PC-9 (cell line): ENCODE measurements at regions not wholly inside any gene's neighbourhood (a gene's known extent, or its start where the extent isn't known, plus 50 kb on each side); places are given as distances from the start of the nearest gene placed in this dataset.
"Not testable (repeated sequence)": the region's sequence is repeated elsewhere in the genome, so short reads cannot be mapped to it uniquely, and the experiment has no call there.

Source experiments
- CTCF ChIP-seq: fragments of 200-600 bp; sonication (generic); conservative IDR thresholded peaks from 2 replicates; pipeline ENCODE4 v1.6.1; 2017; ENCODE audit warnings: mixed run types, antibody characterized with exemption, mild to moderate bottlenecking, moderate library complexity
- EZH2 ChIP-seq: fragments of 200-600 bp; sonication (generic); IDR thresholded peaks from 2 replicates; pipeline ENCODE4 v1.8.0; 2017; ENCODE audit warnings: antibody characterized with exemption, low read depth

- TF ChIP-seq CTCF, EZH2: not testable (repeated sequence)
Observed at GRCh38 chrX:74025145-74025544, 172.6 kb upstream of the XIST start.
